AG04450 (cell line): ENCODE measurements at regions not wholly inside any gene's neighbourhood (a gene's known extent, or its start where the extent isn't known, plus 50 kb on each side); places are given as distances from the start of the nearest gene placed in this dataset.

Source experiments
- CTCF ChIA-PET: fragments of 300-600, 350-600 bp; formaldehyde crosslinking; extraction: SDS; loops from one replicate; lab custom pipeline; 2022; ENCODE audit warnings: antibody characterized with exemption, inconsistent platforms; lab: Charles Lee
- POLR2A ChIA-PET: fragments of 350-600 bp; formaldehyde crosslinking; extraction: SDS; loops from one replicate; lab custom pipeline; 2021; ENCODE audit warnings: antibody characterized with exemption, inconsistent platforms; lab: Yijun Ruan, JAX
- DNase-seq: peaks from one replicate; pipeline ENCODE4 v3.0.0-alpha.2; 2011; ENCODE audit warnings: low read depth, low spot score
- H3K27ac ChIP-seq: one replicate; pipeline ENCODE4 v1.5.1; 2012; ENCODE audit warnings: low read depth, low read length, control low read depth
- H3K27me3 ChIP-seq: one replicate; pipeline ENCODE4 v1.6.0; 2012; ENCODE audit warnings: low read length; ENCODE audit not compliant: control insufficient read depth, insufficient read depth
- H3K4me3 ChIP-seq: 2 replicates; pipeline ENCODE4 v1.5.1; 2011; ENCODE audit warnings: mild to moderate bottlenecking, low read depth, low read length, control low read depth
- H3K9me3 ChIP-seq: 2 replicates; pipeline ENCODE4 v1.5.1; 2012; ENCODE audit warnings: low read length; ENCODE audit not compliant: control insufficient read depth, insufficient read depth
- TF ChIP-seq, protein P1 (sequence below): IDR thresholded peaks from 2 replicates; pipeline ENCODE4 v1.5.1; 2011; ENCODE audit warnings: low read depth, low read length, control low read depth, inconsistent platforms

GRCh38 chr16:54649876-54650275 lies 280.8 kb upstream of the IRX5 start:
- Histone ChIP-seq H3K4me3 (no peak overlapping the region), H3K27ac (no peak overlapping the region), H3K9me3 (no peaks in the 10 kb centered on the region; the same call in 1 of the 2 replicates), H3K27me3 (no peaks in the 10 kb centered on the region)
- TF ChIP-seq, protein P1, sequence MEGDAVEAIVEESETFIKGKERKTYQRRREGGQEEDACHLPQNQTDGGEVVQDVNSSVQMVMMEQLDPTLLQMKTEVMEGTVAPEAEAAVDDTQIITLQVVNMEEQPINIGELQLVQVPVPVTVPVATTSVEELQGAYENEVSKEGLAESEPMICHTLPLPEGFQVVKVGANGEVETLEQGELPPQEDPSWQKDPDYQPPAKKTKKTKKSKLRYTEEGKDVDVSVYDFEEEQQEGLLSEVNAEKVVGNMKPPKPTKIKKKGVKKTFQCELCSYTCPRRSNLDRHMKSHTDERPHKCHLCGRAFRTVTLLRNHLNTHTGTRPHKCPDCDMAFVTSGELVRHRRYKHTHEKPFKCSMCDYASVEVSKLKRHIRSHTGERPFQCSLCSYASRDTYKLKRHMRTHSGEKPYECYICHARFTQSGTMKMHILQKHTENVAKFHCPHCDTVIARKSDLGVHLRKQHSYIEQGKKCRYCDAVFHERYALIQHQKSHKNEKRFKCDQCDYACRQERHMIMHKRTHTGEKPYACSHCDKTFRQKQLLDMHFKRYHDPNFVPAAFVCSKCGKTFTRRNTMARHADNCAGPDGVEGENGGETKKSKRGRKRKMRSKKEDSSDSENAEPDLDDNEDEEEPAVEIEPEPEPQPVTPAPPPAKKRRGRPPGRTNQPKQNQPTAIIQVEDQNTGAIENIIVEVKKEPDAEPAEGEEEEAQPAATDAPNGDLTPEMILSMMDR: no peak
- ChIA-PET CTCF (no interaction called here), POLR2A (no interaction called here)
- no peak for DNase-seq

GRCh38 chr16:54648575-54648974 lies 282.1 kb upstream of the IRX5 start:
- no peak for DNase-seq
- no peaks in the 10 kb centered on the region; the same call in 1 of the 2 replicates for H3K9me3 ChIP-seq
- no peak overlapping the region for H3K27ac ChIP-seq
- ChIA-PET POLR2A (no interaction called here), CTCF (no interaction called here)
- TF ChIP-seq, protein P1: no peak
- H3K27me3 ChIP-seq: no peaks in the 10 kb centered on the region
- no peak overlapping the region for H3K4me3 ChIP-seq

DNA sequence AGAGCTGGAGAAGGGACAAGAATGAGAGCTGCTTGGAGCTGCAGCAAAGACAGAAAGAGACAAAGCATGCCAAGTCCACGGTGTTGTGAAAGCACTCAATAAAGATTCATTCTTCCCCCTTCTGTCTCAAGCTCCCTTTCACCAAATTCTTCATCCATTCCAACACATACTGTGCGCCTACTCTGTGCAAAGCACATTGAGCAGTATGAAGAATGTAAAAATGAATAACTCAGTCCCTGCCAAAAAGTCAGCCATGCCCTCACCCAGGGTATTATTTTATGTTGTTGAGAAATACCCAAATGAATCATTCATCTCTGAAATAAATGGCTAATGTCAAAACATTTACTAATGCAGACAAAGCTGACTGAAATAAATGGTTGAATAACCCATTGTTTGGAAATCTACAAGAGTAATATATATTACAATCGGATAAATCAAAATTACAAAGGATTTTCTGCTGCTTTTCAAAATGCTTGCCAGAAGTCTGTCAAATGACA lies 282.9 kb upstream of the IRX5 start:
- ChIA-PET POLR2A (no interaction called here), CTCF (no interaction called here)
- TF ChIP-seq, protein P1: no peak
- no peak for DNase-seq
- H3K27me3 ChIP-seq: no peaks in the 10 kb centered on the region
- no peaks in the 10 kb centered on the region; the same call in 1 of the 2 replicates for H3K9me3 ChIP-seq
- no peak overlapping the region for H3K4me3 ChIP-seq
- H3K27ac ChIP-seq: no peak overlapping the region

DNA sequence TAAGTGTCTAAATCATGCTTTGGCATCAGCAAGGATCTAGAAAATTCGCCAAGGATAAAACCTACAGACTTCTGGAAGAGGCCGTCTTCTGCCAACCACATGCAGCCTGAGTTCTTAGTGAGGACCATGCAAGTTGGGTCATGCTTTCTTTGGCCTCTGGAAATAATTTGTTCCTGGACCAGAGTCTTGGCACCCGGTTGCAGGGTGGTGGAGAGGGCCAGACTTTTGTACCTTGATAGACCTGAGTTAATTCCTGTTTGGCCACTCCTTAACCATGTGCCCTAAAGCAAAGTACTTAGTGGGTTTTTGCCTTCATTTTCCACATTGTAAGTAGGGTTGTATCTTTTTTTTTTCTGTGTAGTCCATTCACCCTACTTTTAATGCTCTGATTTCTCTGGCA lies 283.4 kb upstream of the IRX5 start:
- ChIA-PET POLR2A (no interaction called here), CTCF (no interaction called here)
- TF ChIP-seq, protein P1: no peak
- Histone ChIP-seq H3K4me3 (no peak overlapping the region), H3K27me3 (no peaks in the 10 kb centered on the region), H3K27ac (no peak overlapping the region), H3K9me3 (no peaks in the 10 kb centered on the region; the same call in 1 of the 2 replicates)
- DNase-seq: no peak

DNA sequence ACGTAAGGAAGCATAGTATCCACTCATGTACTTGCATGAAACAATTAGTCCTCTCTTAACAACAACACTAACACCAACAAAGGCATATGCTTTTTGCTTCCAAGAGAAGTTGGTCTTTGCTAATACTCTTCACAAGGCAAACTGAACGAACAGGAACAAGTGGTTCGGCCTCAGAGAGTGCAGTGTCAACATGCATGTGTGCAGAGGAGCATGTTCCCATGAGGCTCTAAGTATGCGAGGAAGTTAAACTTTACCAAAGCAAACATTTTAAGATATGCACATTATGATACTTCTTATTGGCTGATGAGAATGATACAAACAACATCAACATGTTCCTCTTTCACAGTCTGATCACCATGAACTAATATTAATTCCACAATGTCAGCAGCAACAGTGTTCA lies 285.3 kb upstream of the IRX5 start:
- Histone ChIP-seq H3K27me3 (no peaks in the 10 kb centered on the region), H3K4me3 (no peak overlapping the region), H3K27ac (no peak overlapping the region), H3K9me3 (no peaks in the 10 kb centered on the region; the same call in 1 of the 2 replicates)
- POLR2A ChIA-PET: no interaction called here
- CTCF ChIA-PET: no interaction called here
- TF ChIP-seq, protein P1: no peak
- no peak for DNase-seq
